ENCODE measurements at regions not wholly inside any gene's neighbourhood (a gene's known extent, or its start where the extent isn't known, plus 50 kb on each side); places are given as distances from the start of the nearest gene placed in this dataset.
"Not testable (repeated sequence)": the region's sequence is repeated elsewhere in the genome, so short reads cannot be mapped to it uniquely, and the experiment has no call there.

DNA sequence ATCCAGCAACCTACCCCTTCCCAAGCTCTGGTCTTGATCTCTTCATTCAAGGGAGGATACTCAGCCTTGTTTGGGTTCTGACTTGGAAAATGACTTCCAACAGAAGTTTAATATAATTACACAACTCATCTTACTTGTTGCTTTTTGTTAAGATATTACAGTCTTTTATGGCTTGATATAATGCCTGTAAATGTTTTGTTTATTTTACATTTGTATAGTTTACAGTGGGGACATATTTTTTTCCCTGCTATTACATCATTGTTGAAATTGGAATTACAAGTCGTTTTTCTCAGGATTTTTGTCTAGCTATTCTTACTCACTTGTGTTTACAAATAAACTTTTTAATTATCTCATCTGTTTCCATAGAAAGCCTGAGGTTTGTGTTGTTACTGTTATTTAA lies 436.0 kb downstream of the CNTNAP4 start:
- no TSS peak for BruUV-seq (replicated peaks)
- intact Hi-C loops (cut with micrococcal nuclease; ENCODE audit: unreplicated experiment), result no loop called here
- Histone ChIP-seq H3K36me3 (ENCODE audit: insufficient read depth, low read length, poor library complexity, severe bottlenecking) (no peaks in the 10 kb centered on the region), H3K4me3 (ENCODE audit: low read depth, low read length, poor library complexity, severe bottlenecking) (no peak overlapping the region), H3K9me3 (ENCODE audit: low read depth, low read length, poor library complexity, severe bottlenecking) (no peaks in the 10 kb centered on the region), H3K27ac (ENCODE audit: low read depth, low read length, poor library complexity, severe bottlenecking) (no peak overlapping the region), H3K4me1 (ENCODE audit: insufficient read depth, low read length, poor library complexity, severe bottlenecking) (no peaks in the 10 kb centered on the region), H3K27me3 (replicated peaks; ENCODE audit: insufficient read depth, low read depth, low read length, poor library complexity) (no peaks in the 10 kb centered on the region)
- CTCF ChIA-PET, result no interaction called here
- no peak for DNase-seq (ENCODE audit: low spot score)
- TF ChIP-seq EZH2 (IDR thresholded peaks at IDR 0.05; ENCODE audit: borderline replicate concordance, low read depth, low read length, poor library complexity, severe bottlenecking), result no peak
- TF ChIP-seq CTCF (conservative IDR thresholded peaks at IDR 0.05; ENCODE audit: low read depth, low read length), result no peak
- POLR2A ChIA-PET (ENCODE audit: low non-redundant PET), result no interaction called here

GRCh38 chr16:76716251-76716650 lies 439.1 kb downstream of the CNTNAP4 start:
- POLR2A ChIA-PET (ENCODE audit: low non-redundant PET); H3K4me1 ChIP-seq (ENCODE audit: insufficient read depth, low read length, poor library complexity, severe bottlenecking); CTCF ChIA-PET; H3K27me3 ChIP-seq (replicated peaks; ENCODE audit: insufficient read depth, low read depth, low read length, poor library complexity); BruUV-seq (replicated peaks); H3K27ac ChIP-seq (ENCODE audit: low read depth, low read length, poor library complexity, severe bottlenecking); H3K4me3 ChIP-seq (ENCODE audit: low read depth, low read length, poor library complexity, severe bottlenecking); H3K9me3 ChIP-seq (ENCODE audit: low read depth, low read length, poor library complexity, severe bottlenecking); DNase-seq (ENCODE audit: low spot score); H3K36me3 ChIP-seq (ENCODE audit: insufficient read depth, low read length, poor library complexity, severe bottlenecking); intact Hi-C loops (cut with micrococcal nuclease; ENCODE audit: unreplicated experiment): not testable (repeated sequence)

DNA sequence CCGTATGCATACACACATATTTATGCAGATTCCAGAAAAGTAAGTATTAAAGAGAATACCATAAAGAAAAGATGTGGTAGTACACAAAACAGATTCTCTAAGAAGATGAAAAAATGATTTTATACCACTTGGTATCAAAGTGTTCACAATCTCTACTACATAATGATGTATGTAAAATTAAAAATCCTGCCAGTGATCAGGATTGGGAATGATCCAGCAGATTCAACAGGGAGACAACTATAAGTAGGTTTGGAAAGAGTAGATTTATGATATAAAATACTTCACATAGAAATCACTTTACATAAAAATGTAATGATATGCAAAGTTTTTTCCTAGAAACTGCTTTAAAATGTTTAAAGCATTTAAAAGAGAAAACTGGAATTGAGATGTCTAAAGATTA lies 447.0 kb downstream of the CNTNAP4 start:
- Histone ChIP-seq H3K9me3 (ENCODE audit: low read depth, low read length, poor library complexity, severe bottlenecking) (no peaks in the 10 kb centered on the region), H3K27ac (ENCODE audit: low read depth, low read length, poor library complexity, severe bottlenecking) (no peak overlapping the region), H3K4me3 (ENCODE audit: low read depth, low read length, poor library complexity, severe bottlenecking) (no peak overlapping the region), H3K36me3 (ENCODE audit: insufficient read depth, low read length, poor library complexity, severe bottlenecking) (no peaks in the 10 kb centered on the region), H3K27me3 (replicated peaks; ENCODE audit: insufficient read depth, low read depth, low read length, poor library complexity) (peaks cover 3% of the 10 kb centered on the region), H3K4me1 (ENCODE audit: insufficient read depth, low read length, poor library complexity, severe bottlenecking) (no peaks in the 10 kb centered on the region)
- no TSS peak for BruUV-seq (replicated peaks)
- TF ChIP-seq EZH2 (IDR thresholded peaks at IDR 0.05; ENCODE audit: borderline replicate concordance, low read depth, low read length, poor library complexity, severe bottlenecking) (no peak), CTCF (conservative IDR thresholded peaks at IDR 0.05; ENCODE audit: low read depth, low read length) (no peak)
- intact Hi-C loops (cut with micrococcal nuclease; ENCODE audit: unreplicated experiment), result no loop called here
- ChIA-PET CTCF (no interaction called here), POLR2A (ENCODE audit: low non-redundant PET) (no interaction called here)
- DNase-seq (ENCODE audit: low spot score), result no peak

DNA sequence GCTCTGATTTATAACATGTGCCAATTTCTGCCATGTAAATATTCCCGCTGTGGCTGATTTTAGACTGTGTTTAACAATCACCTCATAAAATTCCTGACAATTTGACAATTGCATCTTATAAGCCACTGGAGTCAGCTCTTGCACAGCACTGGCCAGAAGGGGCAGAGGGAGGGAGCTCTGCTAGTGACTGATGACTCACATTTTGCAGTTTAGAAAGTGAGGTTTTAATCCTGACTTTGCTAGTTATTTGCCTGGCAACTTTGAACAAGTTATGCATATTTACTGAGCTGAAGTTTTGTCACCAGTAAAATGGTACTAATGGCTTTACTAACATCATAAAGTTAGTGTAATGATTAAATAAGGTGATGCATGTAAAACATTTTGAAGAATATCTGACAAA lies 452.3 kb downstream of the CNTNAP4 start:
- CTCF ChIA-PET, result no interaction called here
- Histone ChIP-seq H3K4me1 (ENCODE audit: insufficient read depth, low read length, poor library complexity, severe bottlenecking) (no peaks in the 10 kb centered on the region), H3K9me3 (ENCODE audit: low read depth, low read length, poor library complexity, severe bottlenecking) (no peaks in the 10 kb centered on the region), H3K4me3 (ENCODE audit: low read depth, low read length, poor library complexity, severe bottlenecking) (no peak overlapping the region), H3K27me3 (replicated peaks; ENCODE audit: insufficient read depth, low read depth, low read length, poor library complexity) (no peaks in the 10 kb centered on the region), H3K27ac (ENCODE audit: low read depth, low read length, poor library complexity, severe bottlenecking) (no peak overlapping the region), H3K36me3 (ENCODE audit: insufficient read depth, low read length, poor library complexity, severe bottlenecking) (no peaks in the 10 kb centered on the region)
- no TSS peak for BruUV-seq (replicated peaks)
- TF ChIP-seq CTCF (conservative IDR thresholded peaks at IDR 0.05; ENCODE audit: low read depth, low read length), result no peak
- intact Hi-C loops (cut with micrococcal nuclease; ENCODE audit: unreplicated experiment), result no loop called here
- POLR2A ChIA-PET (ENCODE audit: low non-redundant PET), result no interaction called here
- DNase-seq (ENCODE audit: low spot score), result peak; percentile 3
